ENCODE measurements at regions not wholly inside any gene's neighbourhood (a gene's known extent, or its start where the extent isn't known, plus 50 kb on each side); places are given as distances from the start of the nearest gene placed in this dataset.

DNA sequence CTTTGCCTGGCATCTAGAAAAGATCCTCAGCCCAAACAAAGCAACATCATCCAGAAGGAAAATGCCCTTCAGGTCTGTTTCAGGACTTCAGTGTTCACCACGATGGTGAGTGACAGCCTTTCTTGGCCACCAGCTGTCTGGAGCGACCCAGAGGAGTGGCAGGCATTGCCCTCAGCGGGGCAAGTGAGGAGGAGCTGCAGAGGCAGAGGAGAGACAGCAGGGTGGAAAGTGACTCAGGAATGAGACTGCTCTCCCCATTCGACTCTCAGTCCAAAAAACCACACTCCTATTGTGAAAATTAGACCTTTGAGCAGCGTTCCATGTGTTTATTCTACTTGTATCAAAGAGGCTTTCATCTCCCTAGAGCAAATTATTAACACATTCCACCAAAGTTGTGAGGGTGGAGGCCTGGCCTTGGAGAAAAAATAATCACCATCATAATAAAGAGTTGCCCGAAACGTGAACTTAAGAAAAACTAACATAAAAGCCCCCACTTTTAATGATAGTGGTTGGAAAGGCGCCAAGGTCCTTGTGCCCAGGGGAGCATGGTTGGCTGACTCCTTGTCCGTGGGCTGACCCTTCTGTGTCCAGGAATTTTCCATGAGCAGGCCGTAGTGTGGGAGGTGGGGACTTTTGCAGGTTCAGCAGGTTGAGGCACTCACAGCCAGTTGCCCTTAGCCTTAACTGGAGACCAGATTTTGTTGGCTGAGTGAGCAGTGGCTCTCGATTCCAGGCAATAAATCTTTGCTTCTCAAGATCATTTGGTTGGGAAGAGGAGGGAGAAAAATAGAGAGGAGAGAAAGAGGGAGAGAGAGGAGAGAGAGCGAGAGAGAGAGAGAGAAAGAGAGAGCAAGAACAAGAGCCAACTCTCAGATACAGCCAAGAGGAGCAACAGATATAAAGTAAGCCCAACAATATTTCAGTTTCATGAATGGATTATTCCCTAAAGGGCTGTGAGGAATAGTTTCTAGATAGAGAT is 125.9 kb upstream of the ANKRD55 start:
- no peak overlapping the region for H2AFZ ChIP-seq (ENCODE audit: low read length)
- no peak overlapping the region for H3K4me3 ChIP-seq (ENCODE audit: low read length, poor library complexity, severe bottlenecking)
- H3K9me2 ChIP-seq (replicated peaks; ENCODE audit: low read depth, low read length), result no peaks in the 10 kb centered on the region
- no peaks in the 10 kb centered on the region for H3K79me2 ChIP-seq (ENCODE audit: insufficient read depth, low read length)
- no peak overlapping the region for H3K4me2 ChIP-seq (ENCODE audit: low read depth, low read length, poor library complexity, severe bottlenecking)
- no peak overlapping the region for H3K9ac ChIP-seq (ENCODE audit: low read depth, low read length, poor library complexity, severe bottlenecking)
- H3K36me3 ChIP-seq (ENCODE audit: insufficient read depth, low read length), result no peaks in the 10 kb centered on the region
- H3K9me3 ChIP-seq (ENCODE audit: insufficient read depth, low read depth, low read length), result no peaks in the 10 kb centered on the region
- no peaks in the 10 kb centered on the region for H3K4me1 ChIP-seq (ENCODE audit: insufficient read depth, low read length, poor library complexity, severe bottlenecking)
- no peaks in the 10 kb centered on the region for H3F3A ChIP-seq (ENCODE audit: low read depth)
- H4K20me1 ChIP-seq (ENCODE audit: insufficient read depth, low read length, poor library complexity, severe bottlenecking), result no peaks in the 10 kb centered on the region
- no peaks in the 10 kb centered on the region for H3K27me3 ChIP-seq (ENCODE audit: insufficient read depth, low read length, poor library complexity, severe bottlenecking)
- TF ChIP-seq, protein P1, sequence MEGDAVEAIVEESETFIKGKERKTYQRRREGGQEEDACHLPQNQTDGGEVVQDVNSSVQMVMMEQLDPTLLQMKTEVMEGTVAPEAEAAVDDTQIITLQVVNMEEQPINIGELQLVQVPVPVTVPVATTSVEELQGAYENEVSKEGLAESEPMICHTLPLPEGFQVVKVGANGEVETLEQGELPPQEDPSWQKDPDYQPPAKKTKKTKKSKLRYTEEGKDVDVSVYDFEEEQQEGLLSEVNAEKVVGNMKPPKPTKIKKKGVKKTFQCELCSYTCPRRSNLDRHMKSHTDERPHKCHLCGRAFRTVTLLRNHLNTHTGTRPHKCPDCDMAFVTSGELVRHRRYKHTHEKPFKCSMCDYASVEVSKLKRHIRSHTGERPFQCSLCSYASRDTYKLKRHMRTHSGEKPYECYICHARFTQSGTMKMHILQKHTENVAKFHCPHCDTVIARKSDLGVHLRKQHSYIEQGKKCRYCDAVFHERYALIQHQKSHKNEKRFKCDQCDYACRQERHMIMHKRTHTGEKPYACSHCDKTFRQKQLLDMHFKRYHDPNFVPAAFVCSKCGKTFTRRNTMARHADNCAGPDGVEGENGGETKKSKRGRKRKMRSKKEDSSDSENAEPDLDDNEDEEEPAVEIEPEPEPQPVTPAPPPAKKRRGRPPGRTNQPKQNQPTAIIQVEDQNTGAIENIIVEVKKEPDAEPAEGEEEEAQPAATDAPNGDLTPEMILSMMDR (conservative IDR thresholded peaks at IDR 0.05; ENCODE audit: low read length), result no peak
- TF ChIP-seq EZH2phosphoT487 (IDR thresholded peaks at IDR 0.05; ENCODE audit: borderline replicate concordance), result no peak

DNA sequence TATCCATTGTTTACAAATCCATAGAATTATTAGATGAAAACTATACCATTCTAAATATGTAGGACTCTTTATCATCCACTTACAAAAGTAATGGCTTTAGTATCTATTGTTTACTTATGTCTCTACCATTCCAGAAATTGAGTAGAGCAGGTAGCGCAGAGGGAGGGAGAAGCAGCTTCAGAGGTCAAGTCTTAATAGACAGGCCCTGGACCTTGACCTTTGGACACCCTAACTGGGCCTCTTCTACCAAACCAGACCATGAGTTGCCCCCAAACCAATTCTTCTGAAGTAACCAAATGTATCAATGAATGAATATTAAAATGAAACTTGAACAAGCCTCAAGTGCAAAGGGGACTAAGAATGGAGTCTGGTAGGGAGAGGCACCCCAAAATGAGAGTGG is 124.9 kb upstream of the ANKRD55 start:
- H3K4me1 ChIP-seq (ENCODE audit: insufficient read depth, low read length, poor library complexity, severe bottlenecking), result no peaks in the 10 kb centered on the region
- H2AFZ ChIP-seq (ENCODE audit: low read length), result no peak overlapping the region
- TF ChIP-seq EZH2phosphoT487 (IDR thresholded peaks at IDR 0.05; ENCODE audit: borderline replicate concordance), result no peak
- TF ChIP-seq, protein P1 (conservative IDR thresholded peaks at IDR 0.05; ENCODE audit: low read length), result no peak
- no peak overlapping the region for H3K4me2 ChIP-seq (ENCODE audit: low read depth, low read length, poor library complexity, severe bottlenecking)
- no peaks in the 10 kb centered on the region for H3K9me3 ChIP-seq (ENCODE audit: insufficient read depth, low read depth, low read length)
- H3F3A ChIP-seq (ENCODE audit: low read depth), result no peaks in the 10 kb centered on the region
- H3K9me2 ChIP-seq (replicated peaks; ENCODE audit: low read depth, low read length), result no peaks in the 10 kb centered on the region
- H3K9ac ChIP-seq (ENCODE audit: low read depth, low read length, poor library complexity, severe bottlenecking), result no peak overlapping the region
- H4K20me1 ChIP-seq (ENCODE audit: insufficient read depth, low read length, poor library complexity, severe bottlenecking), result no peaks in the 10 kb centered on the region
- H3K36me3 ChIP-seq (ENCODE audit: insufficient read depth, low read length), result no peaks in the 10 kb centered on the region
- H3K27me3 ChIP-seq (ENCODE audit: insufficient read depth, low read length, poor library complexity, severe bottlenecking), result no peaks in the 10 kb centered on the region
- H3K4me3 ChIP-seq (ENCODE audit: low read length, poor library complexity, severe bottlenecking), result no peak overlapping the region
- no peaks in the 10 kb centered on the region for H3K79me2 ChIP-seq (ENCODE audit: insufficient read depth, low read length)

DNA sequence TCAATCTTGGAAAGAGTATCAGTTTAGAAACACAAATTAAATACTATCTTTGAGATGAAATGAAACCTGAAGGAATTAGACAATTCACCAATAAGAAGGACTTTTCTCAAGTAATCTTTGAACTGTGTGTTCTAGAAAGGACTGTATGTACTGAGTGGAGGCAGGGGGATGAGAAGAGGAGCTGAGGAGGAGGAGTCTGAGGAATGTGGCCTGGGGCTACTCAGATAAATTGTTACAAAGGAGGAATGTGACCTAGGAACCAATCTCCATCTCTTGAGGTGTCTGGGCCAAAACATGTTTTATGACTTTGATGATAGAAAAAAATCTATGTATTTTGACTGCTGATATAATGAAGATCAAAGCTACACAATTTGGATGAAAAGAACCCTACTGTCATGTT is 124.3 kb upstream of the ANKRD55 start:
- Histone ChIP-seq H3K4me2 (ENCODE audit: low read depth, low read length, poor library complexity, severe bottlenecking) (no peak overlapping the region), H3K4me3 (ENCODE audit: low read length, poor library complexity, severe bottlenecking) (no peak overlapping the region), H3K4me1 (ENCODE audit: insufficient read depth, low read length, poor library complexity, severe bottlenecking) (no peaks in the 10 kb centered on the region), H4K20me1 (ENCODE audit: insufficient read depth, low read length, poor library complexity, severe bottlenecking) (no peaks in the 10 kb centered on the region), H2AFZ (ENCODE audit: low read length) (no peak overlapping the region; the same call in 1 of the 2 replicates), H3K27me3 (ENCODE audit: insufficient read depth, low read length, poor library complexity, severe bottlenecking) (no peaks in the 10 kb centered on the region), H3K9me3 (ENCODE audit: insufficient read depth, low read depth, low read length) (no peaks in the 10 kb centered on the region), H3K36me3 (ENCODE audit: insufficient read depth, low read length) (no peaks in the 10 kb centered on the region), H3F3A (ENCODE audit: low read depth) (no peaks in the 10 kb centered on the region), H3K9me2 (replicated peaks; ENCODE audit: low read depth, low read length) (no peaks in the 10 kb centered on the region), H3K79me2 (ENCODE audit: insufficient read depth, low read length) (no peaks in the 10 kb centered on the region), H3K9ac (ENCODE audit: low read depth, low read length, poor library complexity, severe bottlenecking) (no peak overlapping the region)
- TF ChIP-seq EZH2phosphoT487 (IDR thresholded peaks at IDR 0.05; ENCODE audit: borderline replicate concordance), result no peak
- TF ChIP-seq, protein P1 (conservative IDR thresholded peaks at IDR 0.05; ENCODE audit: low read length), result no peak

Data from Loucy (cell line).